ENCODE measurements at regions not wholly inside any gene's neighbourhood (a gene's known extent, or its start where the extent isn't known, plus 50 kb on each side); places are given as distances from the start of the nearest gene placed in this dataset.
"Not testable (repeated sequence)": the region's sequence is repeated elsewhere in the genome, so short reads cannot be mapped to it uniquely, and the experiment has no call there.

GRCh38 chr1:238380167-238380566 is 489.4 kb upstream of the ZP4 start:
- in situ Hi-C loops (cut with HindIII; ENCODE audit: extremely low pct_ligation_motif_present, low pct_unique_long_range_greater_than_20kb), result no loop called here
- DNase-seq (ENCODE audit: low spot score), result no peak

DNA sequence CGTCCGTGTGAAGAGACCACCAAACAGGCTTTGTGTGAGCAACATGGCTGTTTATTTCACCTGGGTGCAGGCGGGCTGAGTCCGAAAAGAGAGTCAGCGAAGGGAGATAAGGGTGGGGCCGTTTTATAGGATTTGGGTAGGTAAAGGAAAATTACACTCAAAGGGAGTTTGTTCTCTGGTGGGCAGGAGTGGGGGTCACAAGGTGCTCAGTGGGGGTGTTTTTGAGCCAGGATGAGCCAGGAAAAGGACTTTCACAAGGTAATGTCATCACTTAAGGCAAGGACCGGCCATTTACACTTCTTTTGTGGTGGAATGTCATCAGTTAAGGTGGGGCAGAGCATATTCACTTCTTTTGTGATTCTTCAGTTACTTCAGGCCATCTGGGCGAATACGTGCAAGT is 488.7 kb upstream of the ZP4 start:
- not testable (repeated sequence) for H3K4me2 ChIP-seq (ENCODE audit: low read depth, low read length); ATAC-seq
- WGBS (ENCODE audit: low lambda C conversion rate), result 39% methylated on average over 8 of the region's 9 CpGs

More at GRCh38 chr1:238380167-238380566, 489.4 kb upstream of the ZP4 start:
- H3K27me3 ChIP-seq (ENCODE audit: control insufficient read depth in 1 of 2, insufficient read depth in 2 of 2, low read length in 2 of 2), result no peaks in the 10 kb centered on the region
- no peaks in the 10 kb centered on the region for H4K20me1 ChIP-seq (ENCODE audit: insufficient read depth, low read length)
- ChIA-PET CTCF (ENCODE audit: low intra/inter-chr PET ratio, low total read pairs) (no interaction called here), POLR2A (no interaction called here)
- no TSS peak for BruUV-seq (replicated peaks)
- TF ChIP-seq HOXD1 (CRISPR knock-in tag; IDR thresholded peaks at IDR 0.05) (no peak), ZKSCAN5 (CRISPR knock-in tag; IDR thresholded peaks at IDR 0.05) (no peak), KLF15 (CRISPR knock-in tag; IDR thresholded peaks at IDR 0.05; ENCODE audit: borderline replicate concordance) (no peak), ZNF773 (CRISPR knock-in tag; IDR thresholded peaks at IDR 0.05; ENCODE audit: borderline replicate concordance) (no peak), NR2C2 (CRISPR knock-in tag; IDR thresholded peaks at IDR 0.05; ENCODE audit: borderline replicate concordance) (no peak), ZNF546 (CRISPR knock-in tag; conservative IDR thresholded peaks at IDR 0.05) (no peak), ZNF788 (CRISPR knock-in tag; IDR thresholded peaks at IDR 0.05; ENCODE audit: borderline replicate concordance) (no peak), RXRA (CRISPR knock-in tag; IDR thresholded peaks at IDR 0.05) (no peak)
- TF ChIP-seq, protein P1, sequence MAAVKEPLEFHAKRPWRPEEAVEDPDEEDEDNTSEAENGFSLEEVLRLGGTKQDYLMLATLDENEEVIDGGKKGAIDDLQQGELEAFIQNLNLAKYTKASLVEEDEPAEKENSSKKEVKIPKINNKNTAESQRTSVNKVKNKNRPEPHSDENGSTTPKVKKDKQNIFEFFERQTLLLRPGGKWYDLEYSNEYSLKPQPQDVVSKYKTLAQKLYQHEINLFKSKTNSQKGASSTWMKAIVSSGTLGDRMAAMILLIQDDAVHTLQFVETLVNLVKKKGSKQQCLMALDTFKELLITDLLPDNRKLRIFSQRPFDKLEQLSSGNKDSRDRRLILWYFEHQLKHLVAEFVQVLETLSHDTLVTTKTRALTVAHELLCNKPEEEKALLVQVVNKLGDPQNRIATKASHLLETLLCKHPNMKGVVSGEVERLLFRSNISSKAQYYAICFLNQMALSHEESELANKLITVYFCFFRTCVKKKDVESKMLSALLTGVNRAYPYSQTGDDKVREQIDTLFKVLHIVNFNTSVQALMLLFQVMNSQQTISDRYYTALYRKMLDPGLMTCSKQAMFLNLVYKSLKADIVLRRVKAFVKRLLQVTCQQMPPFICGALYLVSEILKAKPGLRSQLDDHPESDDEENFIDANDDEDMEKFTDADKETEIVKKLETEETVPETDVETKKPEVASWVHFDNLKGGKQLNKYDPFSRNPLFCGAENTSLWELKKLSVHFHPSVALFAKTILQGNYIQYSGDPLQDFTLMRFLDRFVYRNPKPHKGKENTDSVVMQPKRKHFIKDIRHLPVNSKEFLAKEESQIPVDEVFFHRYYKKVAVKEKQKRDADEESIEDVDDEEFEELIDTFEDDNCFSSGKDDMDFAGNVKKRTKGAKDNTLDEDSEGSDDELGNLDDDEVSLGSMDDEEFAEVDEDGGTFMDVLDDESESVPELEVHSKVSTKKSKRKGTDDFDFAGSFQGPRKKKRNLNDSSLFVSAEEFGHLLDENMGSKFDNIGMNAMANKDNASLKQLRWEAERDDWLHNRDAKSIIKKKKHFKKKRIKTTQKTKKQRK (IDR thresholded peaks at IDR 0.05; ENCODE audit: low read length), result no peak
- TF ChIP-seq, protein P2, sequence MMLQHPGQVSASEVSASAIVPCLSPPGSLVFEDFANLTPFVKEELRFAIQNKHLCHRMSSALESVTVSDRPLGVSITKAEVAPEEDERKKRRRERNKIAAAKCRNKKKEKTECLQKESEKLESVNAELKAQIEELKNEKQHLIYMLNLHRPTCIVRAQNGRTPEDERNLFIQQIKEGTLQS (CRISPR knock-in tag; IDR thresholded peaks at IDR 0.05), result no peak
- TF ChIP-seq, protein P3, sequence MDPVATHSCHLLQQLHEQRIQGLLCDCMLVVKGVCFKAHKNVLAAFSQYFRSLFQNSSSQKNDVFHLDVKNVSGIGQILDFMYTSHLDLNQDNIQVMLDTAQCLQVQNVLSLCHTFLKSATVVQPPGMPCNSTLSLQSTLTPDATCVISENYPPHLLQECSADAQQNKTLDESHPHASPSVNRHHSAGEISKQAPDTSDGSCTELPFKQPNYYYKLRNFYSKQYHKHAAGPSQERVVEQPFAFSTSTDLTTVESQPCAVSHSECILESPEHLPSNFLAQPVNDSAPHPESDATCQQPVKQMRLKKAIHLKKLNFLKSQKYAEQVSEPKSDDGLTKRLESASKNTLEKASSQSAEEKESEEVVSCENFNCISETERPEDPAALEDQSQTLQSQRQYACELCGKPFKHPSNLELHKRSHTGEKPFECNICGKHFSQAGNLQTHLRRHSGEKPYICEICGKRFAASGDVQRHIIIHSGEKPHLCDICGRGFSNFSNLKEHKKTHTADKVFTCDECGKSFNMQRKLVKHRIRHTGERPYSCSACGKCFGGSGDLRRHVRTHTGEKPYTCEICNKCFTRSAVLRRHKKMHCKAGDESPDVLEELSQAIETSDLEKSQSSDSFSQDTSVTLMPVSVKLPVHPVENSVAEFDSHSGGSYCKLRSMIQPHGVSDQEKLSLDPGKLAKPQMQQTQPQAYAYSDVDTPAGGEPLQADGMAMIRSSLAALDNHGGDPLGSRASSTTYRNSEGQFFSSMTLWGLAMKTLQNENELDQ (CRISPR knock-in tag; IDR thresholded peaks at IDR 0.05; ENCODE audit: borderline replicate concordance), result no peak
- H2AFZ ChIP-seq (ENCODE audit: low read length), result no peak overlapping the region
- no peak overlapping the region for H3K4me3 ChIP-seq (replicated peaks in 1 of 3; ENCODE audit: insufficient read depth in 1 of 3, low read depth in 2 of 3, low read length in 3 of 3)
- FAIRE-seq, result no peak
- no peaks in the 10 kb centered on the region for H3K79me2 ChIP-seq (ENCODE audit: insufficient read depth, low read length)
- ATAC-seq, result no peak
- intact Hi-C loops (cut with micrococcal nuclease; ENCODE audit: unreplicated experiment), result no loop called here
- H3K27ac ChIP-seq (ENCODE audit: extremely low read length, insufficient read depth, low read length), result no peak overlapping the region
- peaks cover 91% of the 10 kb centered on the region for H3K9me3 ChIP-seq (ENCODE audit: low read length)
- WGBS (ENCODE audit: low lambda C conversion rate), result 47% methylated on average over 2 of the region's 2 CpGs
- no peaks in the 10 kb centered on the region for H3K36me3 ChIP-seq (replicated peaks in 1 of 2; ENCODE audit: control insufficient read depth in 1 of 2, insufficient read depth in 2 of 2, low read length in 2 of 2)
- H3K4me2 ChIP-seq (ENCODE audit: low read depth, low read length), result no peak overlapping the region
- no peaks in the 10 kb centered on the region for H3K4me1 ChIP-seq (ENCODE audit: insufficient read depth, low read length)
- H3K9ac ChIP-seq (ENCODE audit: insufficient read depth, low read depth, low read length), result no peak overlapping the region

More for the DNA sequence above, 488.7 kb upstream of the ZP4 start:
- H3K9me3 ChIP-seq (ENCODE audit: low read length), result peaks cover 91% of the 10 kb centered on the region
- H2AFZ ChIP-seq (ENCODE audit: low read length); H3K36me3 ChIP-seq (replicated peaks in 1 of 2; ENCODE audit: control insufficient read depth in 1 of 2, insufficient read depth in 2 of 2, low read length in 2 of 2); POLR2A ChIA-PET; H3K4me3 ChIP-seq (replicated peaks in 1 of 3; ENCODE audit: insufficient read depth in 1 of 3, low read depth in 2 of 3, low read length in 3 of 3); BruUV-seq (replicated peaks); H3K79me2 ChIP-seq (ENCODE audit: insufficient read depth, low read length); FAIRE-seq; intact Hi-C loops (cut with micrococcal nuclease; ENCODE audit: unreplicated experiment); H3K27ac ChIP-seq (ENCODE audit: extremely low read length, insufficient read depth, low read length); H3K27me3 ChIP-seq (ENCODE audit: control insufficient read depth in 1 of 2, insufficient read depth in 2 of 2, low read length in 2 of 2); CTCF ChIA-PET (ENCODE audit: low intra/inter-chr PET ratio, low total read pairs); H3K4me1 ChIP-seq (ENCODE audit: insufficient read depth, low read length); H4K20me1 ChIP-seq (ENCODE audit: insufficient read depth, low read length); DNase-seq (ENCODE audit: low spot score); in situ Hi-C loops (cut with HindIII; ENCODE audit: extremely low pct_ligation_motif_present, low pct_unique_long_range_greater_than_20kb); H3K9ac ChIP-seq (ENCODE audit: insufficient read depth, low read depth, low read length): not testable (repeated sequence)
